NCI-H1417 (cell line): ENCODE measurements at regions not wholly inside any gene's neighbourhood (a gene's known extent, or its start where the extent isn't known, plus 50 kb on each side); places are given as distances from the start of the nearest gene placed in this dataset.
A peak's percentile ranks its signal among the peaks of the same experiment; 100 is the strongest.
"Not testable (repeated sequence)": the region's sequence is repeated elsewhere in the genome, so short reads cannot be mapped to it uniquely, and the experiment has no call there.

ENCODE experiments used
- DNase-seq, 3 experiments: peaks; one replicate each; lab custom pipeline; 2025; lab: John Stamatoyannopoulos, UW

GRCh38 chr3:105093371-105094252 lies 273.1 kb upstream of the ALCAM start:
- no peak for DNase-seq

- peak in 1 of 3 experiments; percentile 14 for DNase-seq
Measured at GRCh38 chr3:105094588-105094987, 272.1 kb upstream of the ALCAM start.

- no peak for DNase-seq
Measured at GRCh38 chr3:105096071-105096470, 270.6 kb upstream of the ALCAM start.

GRCh38 chr3:105101603-105102002 lies 265.1 kb upstream of the ALCAM start:
- no peak for DNase-seq

- no peak for DNase-seq
Measured at GRCh38 chr3:105103139-105103538, 263.6 kb upstream of the ALCAM start.

GRCh38 chr3:105108823-105109222 lies 257.9 kb upstream of the ALCAM start:
- DNase-seq: no peak

DNA sequence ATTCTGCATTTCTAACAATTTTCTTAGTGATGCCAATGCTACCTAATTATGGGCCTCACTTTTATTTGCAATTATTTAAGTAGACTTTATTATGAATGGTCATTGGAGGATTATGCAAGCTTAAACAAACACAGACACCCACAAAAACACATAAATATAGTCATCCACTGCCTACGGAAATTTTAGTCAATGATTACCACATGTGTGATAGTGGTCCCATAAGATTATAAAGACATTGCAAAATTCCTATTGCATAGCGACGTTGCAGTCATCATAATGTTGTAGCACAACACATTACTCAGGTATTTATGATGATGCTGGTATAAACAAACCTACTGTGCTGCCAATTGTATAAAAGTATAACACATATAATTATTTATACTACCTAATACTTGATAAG lies 247.8 kb upstream of the ALCAM start:
- no peak for DNase-seq

DNA sequence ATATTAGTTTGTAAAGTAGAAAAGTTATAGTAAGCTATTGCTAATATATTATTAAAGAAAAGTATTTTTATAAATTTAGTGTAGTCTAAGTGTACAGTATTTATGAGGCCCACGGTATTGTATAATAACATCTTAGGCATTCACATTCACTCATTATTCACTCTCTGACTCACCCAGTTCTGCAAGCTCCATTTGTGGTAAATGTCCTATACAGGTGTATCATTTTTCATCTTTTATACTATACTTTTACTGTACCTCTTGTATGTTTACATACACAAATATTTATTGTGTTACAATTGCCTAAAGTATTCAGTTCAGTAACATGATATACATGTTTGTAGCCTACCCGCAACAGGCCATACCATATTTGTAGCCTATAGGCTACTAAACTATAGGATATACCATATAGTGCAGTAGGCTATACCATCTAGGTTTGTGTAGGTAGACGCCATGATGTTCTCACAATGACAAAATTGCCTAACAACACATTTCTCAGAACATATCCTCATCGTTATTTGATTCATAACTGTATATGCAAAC lies 246.8 kb upstream of the ALCAM start:
- no peak for DNase-seq

- DNase-seq: no peak
Measured at GRCh38 chr3:105130911-105131310, 235.8 kb upstream of the ALCAM start.

DNA sequence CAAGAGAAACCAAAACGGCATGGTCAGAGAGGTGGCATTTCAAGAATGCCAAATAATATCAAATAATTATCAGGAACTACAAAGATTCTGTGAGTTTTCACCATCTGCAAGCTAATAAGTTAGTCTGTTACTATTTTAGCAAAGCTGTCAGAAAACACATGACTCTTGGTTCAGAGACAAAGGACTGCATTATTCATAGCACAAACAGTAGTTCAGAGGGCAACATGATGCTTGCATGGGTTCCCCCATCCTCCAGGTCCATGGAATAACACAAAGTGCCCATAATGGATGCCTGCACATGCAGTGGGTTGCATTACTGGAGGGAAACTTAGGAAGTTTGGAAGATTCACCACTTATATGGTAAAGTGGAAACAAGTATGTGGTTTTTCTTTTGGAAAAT lies 228.8 kb upstream of the ALCAM start:
- no peak for DNase-seq

- DNase-seq: no peak
Measured at GRCh38 chr3:105139881-105140560, 226.7 kb upstream of the ALCAM start.

DNA sequence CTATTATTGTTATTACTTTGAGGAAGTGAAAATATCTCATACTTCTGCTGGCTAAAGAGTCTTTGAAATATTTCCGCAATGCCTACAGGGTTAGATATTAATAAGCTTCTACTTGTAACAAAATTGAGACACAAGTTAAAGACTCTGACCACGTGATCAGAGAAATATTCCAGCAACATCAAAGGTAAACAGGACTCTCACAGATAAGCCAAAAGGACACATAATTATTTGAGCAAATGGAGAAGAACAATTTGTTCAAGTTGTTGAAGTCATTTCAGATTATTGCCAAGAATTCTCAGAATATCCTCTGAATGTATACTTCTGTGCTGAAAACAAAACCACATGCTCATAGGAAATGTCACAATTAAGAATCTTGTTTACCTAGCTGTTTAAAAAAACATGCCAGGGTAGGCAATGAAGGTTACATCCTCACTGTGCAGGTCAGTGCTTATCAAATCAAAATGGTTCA lies 225.8 kb upstream of the ALCAM start:
- no peak for DNase-seq

- no peak for DNase-seq
Measured at GRCh38 chr3:105144837-105145236, 221.9 kb upstream of the ALCAM start.

DNA sequence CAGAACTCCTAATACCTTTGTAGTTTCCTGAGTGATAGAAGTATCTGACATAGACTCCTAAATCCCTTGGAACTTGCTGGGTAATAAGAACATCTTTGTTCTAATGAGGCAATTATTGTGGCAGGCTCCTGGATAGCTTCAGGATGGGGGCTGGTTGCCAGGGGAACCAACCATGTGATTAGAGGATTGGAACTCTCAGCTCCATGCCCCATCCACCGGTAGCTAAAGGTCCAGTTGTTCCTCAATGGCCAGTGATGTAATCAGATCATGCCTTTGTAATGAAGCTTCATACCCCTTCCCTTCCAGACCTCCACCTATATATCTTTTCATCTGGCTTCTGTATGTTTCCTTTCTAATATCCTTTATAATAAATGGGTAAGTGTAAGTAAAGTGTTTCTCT lies 221.2 kb upstream of the ALCAM start:
- DNase-seq: peak in 1 of 3 experiments; percentile 33

DNA sequence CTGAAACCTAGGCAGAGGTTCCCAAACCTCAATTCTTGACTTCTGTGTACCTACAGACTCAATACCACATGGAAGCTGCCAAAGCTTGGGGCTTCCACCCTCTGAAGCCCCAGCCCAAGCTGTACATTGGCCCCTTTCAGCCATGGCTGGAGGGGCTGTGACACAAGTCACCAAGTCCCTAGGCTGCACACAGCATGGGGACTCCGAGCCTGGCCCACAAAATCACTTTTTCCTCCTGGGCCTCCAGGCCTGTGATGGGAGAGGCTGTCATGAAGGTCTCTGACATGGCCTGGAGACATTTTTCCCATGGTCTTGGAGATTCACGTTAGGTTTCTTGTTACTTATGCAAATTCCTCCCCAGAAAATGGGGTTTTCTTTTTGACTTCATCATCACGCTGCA lies 217.5 kb upstream of the ALCAM start:
- not testable (repeated sequence) for DNase-seq

- no peak for DNase-seq
Measured at GRCh38 chr3:105152987-105153386, 213.7 kb upstream of the ALCAM start.

DNA sequence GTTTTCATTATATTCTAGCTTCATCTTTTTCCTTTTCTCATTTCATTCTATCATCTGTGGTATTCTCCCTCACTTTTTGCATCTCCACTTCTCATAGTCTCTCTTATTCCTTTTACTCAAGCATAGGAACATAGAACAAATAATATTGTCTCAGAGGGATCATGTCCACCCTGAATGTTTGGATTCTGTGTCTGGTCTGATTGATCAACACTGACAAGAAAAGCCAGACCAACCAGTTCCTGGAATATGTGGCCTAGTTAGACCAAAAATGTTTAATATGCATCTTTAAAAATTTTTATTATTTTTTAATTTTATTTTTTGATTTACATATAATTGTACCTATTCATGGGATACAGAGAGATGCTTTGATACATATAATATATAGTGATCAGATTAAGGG lies 212.0 kb upstream of the ALCAM start:
- DNase-seq: no peak

- no peak for DNase-seq
Measured at GRCh38 chr3:105157067-105157765, 209.5 kb upstream of the ALCAM start.

DNA sequence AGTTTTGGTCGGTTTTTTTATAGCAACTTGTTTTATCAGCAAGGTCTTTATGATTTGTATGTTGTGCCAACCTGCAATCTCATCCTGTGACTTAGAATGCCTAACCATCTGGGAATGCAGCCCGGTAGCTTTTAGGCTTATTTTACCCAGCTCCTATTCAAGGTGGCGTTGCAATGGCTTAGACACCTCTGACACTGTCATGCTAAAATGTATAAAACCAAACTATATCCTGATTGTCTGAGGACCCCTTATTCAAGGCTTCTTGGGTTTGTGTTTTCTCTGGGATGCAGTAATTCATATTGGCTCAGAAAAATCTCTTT lies 209.0 kb upstream of the ALCAM start:
- DNase-seq: no peak

- no peak for DNase-seq
Measured at GRCh38 chr3:105158286-105158685, 208.4 kb upstream of the ALCAM start.

GRCh38 chr3:105162448-105162847 lies 204.3 kb upstream of the ALCAM start:
- DNase-seq: no peak

GRCh38 chr3:105166893-105167292 lies 199.8 kb upstream of the ALCAM start:
- no peak for DNase-seq

DNA sequence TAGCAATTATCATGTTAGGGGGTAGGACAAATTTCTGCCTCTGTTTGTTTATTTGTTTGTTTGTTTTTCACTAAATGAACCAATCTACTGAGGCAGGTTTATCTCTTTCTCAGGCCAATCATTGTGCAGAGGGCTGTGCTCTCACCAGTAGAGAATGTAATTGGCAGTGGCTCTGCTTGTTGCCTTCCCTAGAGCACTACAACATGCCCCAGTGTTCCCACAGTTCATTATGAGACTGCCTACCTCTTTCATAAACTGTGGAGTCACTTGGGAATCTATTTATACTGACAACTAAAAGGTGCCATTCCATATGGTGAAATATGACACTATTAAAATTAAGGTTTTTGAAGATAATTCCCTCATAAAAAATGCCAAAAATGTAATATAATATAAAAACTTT lies 196.3 kb upstream of the ALCAM start:
- DNase-seq: no peak
